Ecto neural progenitor cell (in vitro differentiated cells): ENCODE measurements at regions not wholly inside any gene's neighbourhood (a gene's known extent, or its start where the extent isn't known, plus 50 kb on each side); places are given as distances from the start of the nearest gene placed in this dataset.
"Not testable (repeated sequence)": the region's sequence is repeated elsewhere in the genome, so short reads cannot be mapped to it uniquely, and the experiment has no call there.

Experiments used
- DNase-seq: peaks from one replicate; pipeline ENCODE4 v3.0.0-alpha.2; 2018; ENCODE audit warnings: low spot score

- DNase-seq = peak; percentile 0
These were observed 51.1 kb upstream of the ROPN1 start for GRCh38 chr3:124043023-124043422.

- peak; percentile 25 for DNase-seq
These were observed 53.0 kb upstream of the ROPN1 start for GRCh38 chr3:124044956-124045355.

- DNase-seq = no peak
These were observed 57.3 kb upstream of the ROPN1 start for GRCh38 chr3:124048967-124049798.

- no peak for DNase-seq
These were observed 59.7 kb upstream of the ROPN1 start for GRCh38 chr3:124051636-124052035.

- DNase-seq = no peak
These were observed 61.9 kb upstream of the ROPN1 start for GRCh38 chr3:124053871-124054270.

GRCh38 chr3:124056846-124057245, 64.9 kb upstream of the ROPN1 start:
- no peak for DNase-seq

GRCh38 chr3:124057420-124057819, 65.5 kb upstream of the ROPN1 start:
- no peak for DNase-seq

- DNase-seq = no peak
These were observed 67.7 kb upstream of the ROPN1 start for GRCh38 chr3:124059580-124059979.

- no peak for DNase-seq
These were observed 71.4 kb upstream of the ROPN1 start for GRCh38 chr3:124063197-124063909.

GRCh38 chr3:124064050-124064449, 72.1 kb upstream of the ROPN1 start:
- DNase-seq = no peak

GRCh38 chr3:124066543-124066942, 74.6 kb upstream of the ROPN1 start:
- not testable (repeated sequence) for DNase-seq

- not testable (repeated sequence) for DNase-seq
These were observed 77.8 kb upstream of the ROPN1 start for GRCh38 chr3:124069706-124070105.

GRCh38 chr3:124075090-124075489, 83.2 kb upstream of the ROPN1 start:
- DNase-seq = not testable (repeated sequence)

GRCh38 chr3:124075753-124076152, 83.8 kb upstream of the ROPN1 start:
- DNase-seq = no peak

GRCh38 chr3:124076235-124076634, 84.3 kb upstream of the ROPN1 start:
- DNase-seq = no peak

GRCh38 chr3:124078953-124079911, 87.3 kb upstream of the ROPN1 start:
- no peak for DNase-seq

- no peak for DNase-seq
These were observed 88.0 kb upstream of the ROPN1 start for GRCh38 chr3:124079912-124080276.

- no peak for DNase-seq
These were observed 90.4 kb upstream of the ROPN1 start for GRCh38 chr3:124082343-124082742.

GRCh38 chr3:124084022-124084881, 92.3 kb upstream of the ROPN1 start:
- DNase-seq = no peak

GRCh38 chr3:124088801-124089200, 96.9 kb upstream of the ROPN1 start:
- DNase-seq = no peak

GRCh38 chr3:124089214-124089613, 97.3 kb upstream of the ROPN1 start:
- no peak for DNase-seq
